K562 (cell line): ENCODE measurements at regions not wholly inside any gene's neighbourhood (a gene's known extent, or its start where the extent isn't known, plus 50 kb on each side); places are given as distances from the start of the nearest gene placed in this dataset.

Source experiments
- ATAC-seq: fragments of 200-7000 bp; cut with Tn5 transposase; 3 replicates; pipeline ENCODE4 v1.9.1; 2020; ENCODE audit warnings: moderate library complexity
- BruUV-seq: library from RNA; stranded (reverse); fragments of 400-500 nt; replicated peaks from 2 replicates; lab custom pipeline; 2021; lab: Mats Ljungman, UMichigan
- CTCF ChIA-PET: fragments of 300-600 bp; formaldehyde crosslinking; extraction: SDS; loops from one replicate; lab custom pipeline; 2021; ENCODE audit warnings: low intra/inter-chr PET ratio; lab: Yijun Ruan, JAX
- POLR2A ChIA-PET: fragments of 300-600, 350-650 bp; sonication (Branson Sonifier 250); formaldehyde crosslinking; extraction: SDS; loops from one replicate; lab custom pipeline; 2021; ENCODE audit warnings: antibody characterized with exemption, inconsistent platforms; lab: Yijun Ruan, JAX
- DNase-seq, 4 experiments: peaks; one replicate each; pipeline versions ENCODE4 v3.0.0 to v3.0.0-alpha.2; 2011 to 2018; ENCODE audit warnings: low spot score in 3 of 4, mixed read lengths in 3 of 4; ENCODE audit errors: extremely low read depth in 1 of 4
- FAIRE-seq: peaks from 2 replicates; lab custom pipeline; 2011; peaks lifted over from hg19 to GRCh38; lab: Jason Lieb, UNC
- H2AFZ ChIP-seq: 2 replicates; pipeline ENCODE4 v1.6.0; 2011; ENCODE audit warnings: low read depth, low read length, control low read depth, inconsistent platforms
- H3K27ac ChIP-seq: fragments of 200-600 bp; 3 replicates; pipeline ENCODE4 v1.8.0; 2011; ENCODE audit warnings: low read depth, mild to moderate bottlenecking, control low read depth, inconsistent platforms, low read length, moderate library complexity, mixed read lengths; ENCODE audit errors: extremely low read depth
- H3K27me3 ChIP-seq, 2 experiments: fragments of 300-600 bp in 1 of 2; 2 replicates in 1 of 2; 3 replicates in 1 of 2; pipeline versions ENCODE4 v1.6.0 to v1.8.0; 2011; ENCODE audit warnings: inconsistent platforms in 2 of 2, low read length in 2 of 2, mild to moderate bottlenecking in 1 of 2, mixed read lengths in 1 of 2, moderate library complexity in 1 of 2; ENCODE audit not compliant: control insufficient read depth in 2 of 2, insufficient read depth in 2 of 2
- H3K36me3 ChIP-seq: fragments of 300-600 bp; 3 replicates; pipeline ENCODE4 v1.8.0; 2011; ENCODE audit warnings: mild to moderate bottlenecking, low read length, inconsistent platforms; ENCODE audit not compliant: control insufficient read depth, insufficient read depth
- H3K4me1 ChIP-seq, 2 experiments: fragments of 200-600 bp in 1 of 2; replicated peaks in 1 of 2; 2 replicates in 1 of 2; 3 replicates in 1 of 2; pipeline versions ENCODE4 v1.5.1 to v1.8.0; 2011; ENCODE audit warnings: inconsistent platforms in 2 of 2, low read length in 2 of 2, mild to moderate bottlenecking in 1 of 2, mixed read lengths in 1 of 2, moderate library complexity in 1 of 2; ENCODE audit not compliant: control insufficient read depth in 2 of 2, insufficient read depth in 2 of 2
- H3K4me2 ChIP-seq: 2 replicates; pipeline ENCODE4 v1.6.1; 2011; ENCODE audit warnings: low read length, control low read depth, inconsistent platforms, mixed read lengths; ENCODE audit not compliant: insufficient read depth
- H3K4me3 ChIP-seq: fragments of 200-600 bp; sonication (generic), shearing (Covaris generic); 2 replicates; pipeline ENCODE4 v1.5.1; 2016; ENCODE audit warnings: control low read depth, inconsistent platforms
- H3K79me2 ChIP-seq: fragments of 200-600 bp; 3 replicates; pipeline ENCODE4 v1.8.0; 2011; ENCODE audit warnings: low read length, inconsistent platforms; ENCODE audit not compliant: control insufficient read depth, insufficient read depth
- H3K9ac ChIP-seq, 2 experiments: 2 replicates each; pipeline versions ENCODE4 v1.6.0 to v1.6.1; 2011; ENCODE audit warnings: low read depth in 2 of 2, low read length in 2 of 2, control low read depth in 1 of 2, inconsistent platforms in 1 of 2, mild to moderate bottlenecking in 1 of 2, mixed read lengths in 1 of 2; ENCODE audit not compliant: insufficient read depth in 1 of 2
- H3K9me1 ChIP-seq: one replicate; pipeline ENCODE4 v1.6.0; 2011; ENCODE audit warnings: inconsistent platforms, mild to moderate bottlenecking, low read length, moderate library complexity; ENCODE audit not compliant: control insufficient read depth, insufficient read depth
- H3K9me3 ChIP-seq: replicated peaks from 2 replicates; pipeline ENCODE4 v1.5.1; 2011; ENCODE audit warnings: low read depth, low read length, inconsistent platforms; ENCODE audit not compliant: control insufficient read depth, insufficient read depth
- H4K20me1 ChIP-seq: replicated peaks from 2 replicates; pipeline ENCODE4 v1.6.1; 2011; ENCODE audit warnings: low read length, inconsistent platforms, mixed read lengths; ENCODE audit not compliant: control insufficient read depth, insufficient read depth
- DDX20 ChIP-seq: fragments of 450-650 bp; IDR thresholded peaks from 2 replicates; pipeline ENCODE4 v1.6.1; 2016; ENCODE audit warnings: missing genetic modification characterization, low read depth, mild to moderate bottlenecking, missing compliant biosample characterization, moderate library complexity
- GATA2 ChIP-seq: sonication (generic); formaldehyde crosslinking; IDR thresholded peaks from 2 replicates; pipeline ENCODE4 v1.4.0; 2020; ENCODE audit warnings: mild to moderate bottlenecking, missing genetic modification reagents
- MAFK ChIP-seq: IDR thresholded peaks from 2 replicates; pipeline ENCODE4 v1.6.1; 2011; ENCODE audit warnings: low read length, improper control_type of control experiment
- NFATC3 ChIP-seq: fragments of 450-650 bp; IDR thresholded peaks from 2 replicates; pipeline ENCODE4 v1.6.1; 2017; ENCODE audit warnings: mild to moderate bottlenecking
- SP1 ChIP-seq: sonication (generic); formaldehyde crosslinking; IDR thresholded peaks from 2 replicates; pipeline ENCODE4 v1.8.1; 2022; ENCODE audit warnings: mild to moderate bottlenecking, missing genetic modification reagents
- ZNF695 ChIP-seq: fragments of 450-650 bp; formaldehyde crosslinking; IDR thresholded peaks from 2 replicates; pipeline ENCODE4 v1.4.0; 2020; ENCODE audit warnings: mild to moderate bottlenecking, moderate library complexity
- ZNF76 ChIP-seq: fragments of 250-450 bp; sonication (Bioruptor Pico); IDR thresholded peaks from 2 replicates; pipeline ENCODE4 v1.4.0; 2020; ENCODE audit warnings: mild to moderate bottlenecking, moderate library complexity, borderline replicate concordance
- ZNF79 ChIP-seq: fragments of 250-450 bp; sonication (Bioruptor Pico); IDR thresholded peaks from 2 replicates; pipeline ENCODE4 v1.4.0; 2020; ENCODE audit warnings: low read depth, mild to moderate bottlenecking, moderate library complexity
- WGBS: fragments of 100-300 bp; shearing (Covaris generic); methylation state at CpG from one replicate; pipeline ENCODE4 v1.1.6; 2016; ENCODE audit warnings: low coverage, mixed read lengths; ENCODE audit not compliant: insufficient coverage; ENCODE audit errors: missing lambda C conversion rate; 5-methylcytosine and 5-hydroxymethylcytosine counted together
- in situ Hi-C: fragments of 300-500 bp; cut with MboI; formaldehyde crosslinking; loops from 4 replicates; pipeline ENCODE4 v1.15.0; 2018; ENCODE audit warnings: inconsistent platforms, mixed read lengths
- intact Hi-C: fragments of 100-400 bp; cut with micrococcal nuclease; formaldehyde crosslinking; loops from 2 replicates; pipeline ENCODE4 v1.14.2; 2022

GRCh38 chr3:153657046-153657445 lies 464.1 kb upstream of the ARHGEF26 start (continued):
- TF ChIP-seq DDX20 (tag) (no peak), SP1 (no peak)
- TF ChIP-seq, all 486 proteins: peak for 0

- H3K4me1 ChIP-seq, result no peaks in the 10 kb centered on the region
- no peak overlapping the region for H3K27ac ChIP-seq
- no peak for FAIRE-seq
- BruUV-seq, result no TSS peak
- no peaks in the 10 kb centered on the region for H3K79me2 ChIP-seq
- H3K27me3 ChIP-seq, result no peaks in the 10 kb centered on the region
- in situ Hi-C loops, result no loop called here
- H3K9me3 ChIP-seq, result no peaks in the 10 kb centered on the region
- H3K9ac ChIP-seq, result no peak overlapping the region
- CTCF ChIA-PET, result no interaction called here
- no peak overlapping the region for H3K4me2 ChIP-seq
- DNase-seq, result no peak
- intact Hi-C loops, result no loop called here
- H3K4me3 ChIP-seq, result no peak overlapping the region
- no peak for TF ChIP-seq ZNF76
- TF ChIP-seq MAFK, result no peak
- no peak for TF ChIP-seq ZNF79
- TF ChIP-seq GATA2 (CRISPR knock-in tag), result no peak
- TF ChIP-seq NFATC3, result no peak
- TF ChIP-seq ZNF695 (CRISPR knock-in tag), result no peak
- no peak for ATAC-seq
- no peaks in the 10 kb centered on the region for H4K20me1 ChIP-seq
- WGBS, result 0% methylated on average over 3 of the region's 3 CpGs
- no peaks in the 10 kb centered on the region for H3K36me3 ChIP-seq
- no peaks in the 10 kb centered on the region for H3K9me1 ChIP-seq
- POLR2A ChIA-PET, result no interaction called here
- no peak overlapping the region for H2AFZ ChIP-seq
Observed at GRCh38 chr3:153657461-153657860, 463.7 kb upstream of the ARHGEF26 start.
